ENCODE measurements at regions not wholly inside any gene's neighbourhood (a gene's known extent, or its start where the extent isn't known, plus 50 kb on each side); places are given as distances from the start of the nearest gene placed in this dataset.

- Histone ChIP-seq H3K9ac (ENCODE audit: low read length) (no peak overlapping the region), H2AFZ (ENCODE audit: low read length) (no peak overlapping the region), H3K27ac (ENCODE audit: low read length) (no peak overlapping the region), H3K4me1 (ENCODE audit: insufficient read depth, low read length) (no peaks in the 10 kb centered on the region), H3K9me3 (ENCODE audit: low read length) (no peaks in the 10 kb centered on the region), H3K36me3 (ENCODE audit: low read depth, low read length) (no peaks in the 10 kb centered on the region), H4K20me1 (ENCODE audit: low read length) (no peaks in the 10 kb centered on the region), H3K27me3 (ENCODE audit: low read length) (peaks cover 76% of the 10 kb centered on the region), H3K79me2 (ENCODE audit: low read length) (no peaks in the 10 kb centered on the region), H3F3A (ENCODE audit: low read length, unreplicated experiment) (no peaks in the 10 kb centered on the region), H3K9me2 (replicated peaks; ENCODE audit: low read length) (no peaks in the 10 kb centered on the region), H3K4me2 (ENCODE audit: low read length) (no peak overlapping the region), H3K4me3 (ENCODE audit: low read length) (no peak overlapping the region)
- ChIA-PET CTCF (no interaction called here), POLR2A (ENCODE audit: unreplicated experiment) (no interaction called here)
- no peak for DNase-seq
- no TSS peak for BruUV-seq (replicated peaks)
- TF ChIP-seq EZH2 (IDR thresholded peaks at IDR 0.05; ENCODE audit: low read length, unreplicated experiment): no peak
- no peak for TF ChIP-seq CTCF (conservative IDR thresholded peaks at IDR 0.05; ENCODE audit: low read depth, low read length)
- no peak for TF ChIP-seq EZH2phosphoT487 (IDR thresholded peaks at IDR 0.05; ENCODE audit: borderline replicate concordance, low read length)
- no peak for ATAC-seq
- intact Hi-C loops (cut with micrococcal nuclease): no loop called here
Measured at GRCh38 chr10:118246332-118247295, 95.5 kb downstream of the FAM204A start.

- no peak for DNase-seq
- no peak overlapping the region for H3K9ac ChIP-seq (ENCODE audit: low read length)
- BruUV-seq (replicated peaks): no TSS peak
- no peaks in the 10 kb centered on the region for H3K79me2 ChIP-seq (ENCODE audit: low read length)
- no peak for ATAC-seq
- H3K27me3 ChIP-seq (ENCODE audit: low read length): peaks cover 74% of the 10 kb centered on the region
- H3F3A ChIP-seq (ENCODE audit: low read length, unreplicated experiment): no peaks in the 10 kb centered on the region
- H3K4me3 ChIP-seq (ENCODE audit: low read length): no peak overlapping the region
- no peak for TF ChIP-seq EZH2phosphoT487 (IDR thresholded peaks at IDR 0.05; ENCODE audit: borderline replicate concordance, low read length)
- no peak for TF ChIP-seq CTCF (conservative IDR thresholded peaks at IDR 0.05; ENCODE audit: low read depth, low read length)
- no peak for TF ChIP-seq EZH2 (IDR thresholded peaks at IDR 0.05; ENCODE audit: low read length, unreplicated experiment)
- no peaks in the 10 kb centered on the region for H3K36me3 ChIP-seq (ENCODE audit: low read depth, low read length)
- H3K27ac ChIP-seq (ENCODE audit: low read length): no peak overlapping the region
- peaks cover 3% of the 10 kb centered on the region; the same call in 1 of the 2 replicates for H3K4me1 ChIP-seq (ENCODE audit: insufficient read depth, low read length)
- no peaks in the 10 kb centered on the region for H3K9me3 ChIP-seq (ENCODE audit: low read length)
- H4K20me1 ChIP-seq (ENCODE audit: low read length): no peaks in the 10 kb centered on the region
- H2AFZ ChIP-seq (ENCODE audit: low read length): no peak overlapping the region
- POLR2A ChIA-PET (ENCODE audit: unreplicated experiment): no interaction called here
- CTCF ChIA-PET: interaction anchor here (0.7 to 1.5 kb wide), 3 partner anchors 422 to 747 kb away, joined by 4 to 6 read pairs (median 6); no protein-coding TSS in a partner anchor
- no peak overlapping the region for H3K4me2 ChIP-seq (ENCODE audit: low read length)
- no peaks in the 10 kb centered on the region for H3K9me2 ChIP-seq (replicated peaks; ENCODE audit: low read length)
- intact Hi-C loops (cut with micrococcal nuclease): no loop called here
Measured at GRCh38 chr10:118243907-118244306, 98.2 kb downstream of the FAM204A start.

Measured in PC-3 (cell line).